ENCODE measurements at regions not wholly inside any gene's neighbourhood (a gene's known extent, or its start where the extent isn't known, plus 50 kb on each side); places are given as distances from the start of the nearest gene placed in this dataset.

- H3K27ac ChIP-seq, result no peak overlapping the region
- DNase-seq, result no peak
- no peaks in the 10 kb centered on the region for H3K27me3 ChIP-seq
- H3K36me3 ChIP-seq, result no peaks in the 10 kb centered on the region
- H3K4me1 ChIP-seq, result no peaks in the 10 kb centered on the region
- intact Hi-C loops (cut with DNase I; ENCODE audit: low total_unique reads) (no loop called here), in situ Hi-C loops (cut with MboI; ENCODE audit: low pct_ligation_motif_present in 1 of 4, low pct_unique_long_range_greater_than_20kb in 1 of 4, low sequenced_read_pairs in 3 of 4) (no loop called here)
- no peaks in the 10 kb centered on the region for H3K9me3 ChIP-seq
- H3K4me3 ChIP-seq, result no peak overlapping the region
- WGBS, 2 donors (ENCODE audit: low coverage in 1 of 2), result 93 to 100% methylated on average over 1 of the region's 1 CpG
- TF ChIP-seq CTCF (IDR thresholded peaks at IDR 0.05) (no peak), POLR2A (IDR thresholded peaks at IDR 0.05) (no peak)
These were observed 216.3 kb upstream of the NRP1 start for GRCh38 chr10:33550811-33551210.

GRCh38 chr10:33547976-33548375, 213.5 kb upstream of the NRP1 start:
- Histone ChIP-seq H3K27me3 (no peaks in the 10 kb centered on the region), H3K36me3 (no peaks in the 10 kb centered on the region), H3K9me3 (peaks cover 5 to 8% of the 10 kb centered on the region in 2 donors), H3K27ac (no peak overlapping the region), H3K4me3 (no peak overlapping the region), H3K4me1 (no peaks in the 10 kb centered on the region)
- 82% methylated on average over 2 of the region's 2 CpGs; no CpG with 5 or more reads in 1 of the 2 donors for WGBS, 2 donors (ENCODE audit: low coverage in 1 of 2)
- in situ Hi-C loops (cut with MboI; ENCODE audit: low pct_ligation_motif_present in 1 of 4, low pct_unique_long_range_greater_than_20kb in 1 of 4, low sequenced_read_pairs in 3 of 4), result no loop called here
- TF ChIP-seq POLR2A (IDR thresholded peaks at IDR 0.05) (no peak), CTCF (IDR thresholded peaks at IDR 0.05) (no peak), POLR2AphosphoS5 (IDR thresholded peaks at IDR 0.05) (no peak), EP300 (IDR thresholded peaks at IDR 0.05; ENCODE audit: low read depth) (no peak)
- intact Hi-C loops (cut with DNase I; ENCODE audit: low total_unique reads), result no loop called here
- no peak for DNase-seq

GRCh38 chr10:33546031-33546430, 211.6 kb upstream of the NRP1 start:
- H3K4me3 ChIP-seq, result no peak overlapping the region
- no peaks in the 10 kb centered on the region for H3K36me3 ChIP-seq
- no peaks in the 10 kb centered on the region for H3K27me3 ChIP-seq
- peaks cover 5 to 8% of the 10 kb centered on the region in 2 donors for H3K9me3 ChIP-seq
- H3K27ac ChIP-seq, result no peak overlapping the region
- H3K4me1 ChIP-seq, result no peaks in the 10 kb centered on the region
- no peak for DNase-seq
- no peak for TF ChIP-seq CTCF (IDR thresholded peaks at IDR 0.05)
- no peak for TF ChIP-seq POLR2A (IDR thresholded peaks at IDR 0.05)
- no peak for TF ChIP-seq POLR2AphosphoS5 (IDR thresholded peaks at IDR 0.05)
- intact Hi-C loops (cut with DNase I; ENCODE audit: low total_unique reads), result no loop called here
- in situ Hi-C loops (cut with MboI; ENCODE audit: low pct_ligation_motif_present in 1 of 4, low pct_unique_long_range_greater_than_20kb in 1 of 4, low sequenced_read_pairs in 3 of 4), result no loop called here
- 82 to 94% methylated on average over 1 of the region's 1 CpG for WGBS, 2 donors (ENCODE audit: low coverage in 1 of 2)

GRCh38 chr10:33542752-33543505, 208.5 kb upstream of the NRP1 start:
- Histone ChIP-seq H3K36me3 (no peaks in the 10 kb centered on the region), H3K9me3 (peaks cover 5 to 8% of the 10 kb centered on the region in 2 donors), H3K27ac (no peak overlapping the region), H3K4me1 (no peaks in the 10 kb centered on the region), H3K4me3 (no peak overlapping the region), H3K27me3 (peaks cover 3% of the 10 kb centered on the region)
- WGBS, 2 donors (ENCODE audit: low coverage in 1 of 2), result 69 to 86% methylated on average over 2 of the region's 2 CpGs
- TF ChIP-seq EP300 (IDR thresholded peaks at IDR 0.05; ENCODE audit: low read depth) (no peak), CTCF (IDR thresholded peaks at IDR 0.05) (no peak), POLR2AphosphoS5 (IDR thresholded peaks at IDR 0.05) (no peak), POLR2A (IDR thresholded peaks at IDR 0.05) (no peak)
- in situ Hi-C loops (cut with MboI; ENCODE audit: low pct_ligation_motif_present in 1 of 4, low pct_unique_long_range_greater_than_20kb in 1 of 4, low sequenced_read_pairs in 3 of 4) (no loop called here), intact Hi-C loops (cut with DNase I; ENCODE audit: low total_unique reads) (no loop called here)
- DNase-seq, result no peak
